ENCODE measurements at regions not wholly inside any gene's neighbourhood (a gene's known extent, or its start where the extent isn't known, plus 50 kb on each side); places are given as distances from the start of the nearest gene placed in this dataset.
"Not testable (repeated sequence)": the region's sequence is repeated elsewhere in the genome, so short reads cannot be mapped to it uniquely, and the experiment has no call there.

- not testable (repeated sequence) for TF ChIP-seq TCF3 (CRISPR knock-in tag; IDR thresholded peaks at IDR 0.05); ZNF354B (CRISPR knock-in tag; IDR thresholded peaks at IDR 0.05); EZH2 (IDR thresholded peaks at IDR 0.05; ENCODE audit: borderline replicate concordance, low read depth, low read length); SMAD4 (CRISPR knock-in tag; conservative IDR thresholded peaks at IDR 0.05); ZNF785 (CRISPR knock-in tag; IDR thresholded peaks at IDR 0.05); SPI1 (IDR thresholded peaks at IDR 0.05; ENCODE audit: borderline replicate concordance, low read depth, low read length); PATZ1 (CRISPR knock-in tag; IDR thresholded peaks at IDR 0.05; ENCODE audit: borderline replicate concordance); CTCF (IDR thresholded peaks at IDR 0.05 in 2 of 3, conservative IDR thresholded peaks at IDR 0.05 in 1 of 3; ENCODE audit: insufficient read depth in 2 of 3, low read depth in 1 of 3, low read length in 3 of 3)
Observed at GRCh38 chr15:22639983-22640382, 146.5 kb upstream of the NIPA1 start.

Measured in K562 (cell line).